ENCODE measurements at regions not wholly inside any gene's neighbourhood (a gene's known extent, or its start where the extent isn't known, plus 50 kb on each side); places are given as distances from the start of the nearest gene placed in this dataset.

DNA sequence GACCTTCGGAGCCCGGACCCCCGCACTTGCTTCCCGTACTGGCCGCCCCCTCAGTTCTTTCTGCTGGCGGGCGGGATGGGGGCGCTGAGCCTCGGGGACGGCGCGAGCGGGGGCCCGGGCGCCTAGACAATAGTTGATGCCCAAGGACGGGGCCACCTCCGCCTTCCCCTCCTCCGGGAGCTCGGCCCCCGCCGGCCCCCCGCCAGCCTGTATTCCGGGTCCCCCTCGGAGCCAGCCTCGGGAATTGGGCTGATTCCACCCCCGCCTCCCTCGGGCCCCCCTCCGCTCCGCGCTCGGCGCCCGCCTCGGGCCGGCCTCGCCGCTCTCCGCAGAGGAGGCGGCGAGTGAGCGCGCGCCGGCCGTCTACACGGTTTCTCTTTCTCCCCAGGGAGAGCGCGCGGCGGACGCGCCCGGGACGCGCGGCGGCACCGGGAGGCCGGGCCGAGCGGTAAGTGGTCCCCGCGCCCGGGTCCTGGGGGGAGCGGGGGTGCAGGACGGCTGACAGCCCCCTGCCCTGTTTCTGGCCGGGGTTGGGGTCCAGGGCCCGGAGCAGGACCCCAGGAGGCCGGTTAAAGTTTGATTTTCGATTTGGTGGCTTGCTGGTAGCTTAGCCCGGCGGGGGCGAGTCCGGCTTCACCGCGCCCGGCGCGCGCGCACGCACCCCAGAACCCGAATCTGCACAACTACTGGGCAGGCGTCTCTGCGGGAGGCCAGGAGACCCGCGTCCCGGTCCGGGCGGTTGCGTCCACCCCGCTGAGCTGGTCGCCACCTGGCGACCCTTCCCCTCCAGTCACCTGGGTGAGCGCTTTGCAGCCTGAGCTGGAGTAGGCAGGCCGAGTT is 413.7 kb downstream of the PCNX1 start:
- TF ChIP-seq, protein P1, sequence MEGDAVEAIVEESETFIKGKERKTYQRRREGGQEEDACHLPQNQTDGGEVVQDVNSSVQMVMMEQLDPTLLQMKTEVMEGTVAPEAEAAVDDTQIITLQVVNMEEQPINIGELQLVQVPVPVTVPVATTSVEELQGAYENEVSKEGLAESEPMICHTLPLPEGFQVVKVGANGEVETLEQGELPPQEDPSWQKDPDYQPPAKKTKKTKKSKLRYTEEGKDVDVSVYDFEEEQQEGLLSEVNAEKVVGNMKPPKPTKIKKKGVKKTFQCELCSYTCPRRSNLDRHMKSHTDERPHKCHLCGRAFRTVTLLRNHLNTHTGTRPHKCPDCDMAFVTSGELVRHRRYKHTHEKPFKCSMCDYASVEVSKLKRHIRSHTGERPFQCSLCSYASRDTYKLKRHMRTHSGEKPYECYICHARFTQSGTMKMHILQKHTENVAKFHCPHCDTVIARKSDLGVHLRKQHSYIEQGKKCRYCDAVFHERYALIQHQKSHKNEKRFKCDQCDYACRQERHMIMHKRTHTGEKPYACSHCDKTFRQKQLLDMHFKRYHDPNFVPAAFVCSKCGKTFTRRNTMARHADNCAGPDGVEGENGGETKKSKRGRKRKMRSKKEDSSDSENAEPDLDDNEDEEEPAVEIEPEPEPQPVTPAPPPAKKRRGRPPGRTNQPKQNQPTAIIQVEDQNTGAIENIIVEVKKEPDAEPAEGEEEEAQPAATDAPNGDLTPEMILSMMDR (IDR thresholded peaks at IDR 0.05; ENCODE audit: insufficient read depth, low read depth, low read length, missing control alignments): no peak
- H3K4me3 ChIP-seq (ENCODE audit: low read depth, low read length): peak overlapping the region; percentile 87
- DNase-seq (ENCODE audit: low read depth): peak; percentile 80

GRCh38 chr14:71321574-71322315 is 414.5 kb downstream of the PCNX1 start:
- TF ChIP-seq, protein P1 (IDR thresholded peaks at IDR 0.05; ENCODE audit: insufficient read depth, low read depth, low read length, missing control alignments): no peak
- DNase-seq (ENCODE audit: low read depth): peak; percentile 39

DNA sequence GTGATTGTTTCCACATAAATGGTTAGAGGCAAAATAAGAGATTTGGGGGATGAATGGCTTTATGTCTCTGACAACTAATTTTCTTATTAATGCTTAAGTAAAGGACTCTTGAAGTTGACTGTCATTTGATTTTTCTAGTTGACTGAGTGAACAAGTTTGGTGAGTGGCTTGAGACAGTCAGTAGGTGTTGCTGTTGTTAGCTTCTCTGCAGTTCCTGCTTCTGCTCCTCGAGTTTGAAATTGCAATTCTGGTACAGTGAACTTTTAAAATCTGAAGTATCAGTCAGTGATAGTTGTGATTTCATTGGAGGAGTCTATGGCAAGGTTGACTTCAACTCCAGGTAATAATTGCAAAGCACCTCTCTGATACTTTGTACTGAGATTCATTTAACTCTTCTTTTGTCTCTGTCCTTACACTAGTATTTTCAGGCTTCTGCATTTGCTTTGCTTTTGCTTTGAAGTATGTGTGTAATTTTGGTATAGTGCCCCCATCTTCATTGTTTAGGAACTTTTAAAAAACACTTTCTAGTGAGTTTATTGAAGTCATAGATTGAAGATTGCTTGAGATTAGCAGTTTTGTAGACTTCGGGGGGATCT is 415.5 kb downstream of the PCNX1 start:
- DNase-seq (ENCODE audit: low read depth): peak; percentile 83
- H3K4me3 ChIP-seq (ENCODE audit: low read depth, low read length): peak overlapping the region; percentile 87
- TF ChIP-seq, protein P1 (IDR thresholded peaks at IDR 0.05; ENCODE audit: insufficient read depth, low read depth, low read length, missing control alignments): peak; percentile 71

More at GRCh38 chr14:71321574-71322315, 414.5 kb downstream of the PCNX1 start:
- peak overlapping the region; percentile 87 for H3K4me3 ChIP-seq (ENCODE audit: low read depth, low read length)

- DNase-seq (ENCODE audit: low read depth): peak; percentile 90
- TF ChIP-seq, protein P1 (IDR thresholded peaks at IDR 0.05; ENCODE audit: insufficient read depth, low read depth, low read length, missing control alignments): no peak
- peak overlapping the region; percentile 87 for H3K4me3 ChIP-seq (ENCODE audit: low read depth, low read length)
Measured at GRCh38 chr14:71324767-71325272, 417.6 kb downstream of the PCNX1 start.

DNA sequence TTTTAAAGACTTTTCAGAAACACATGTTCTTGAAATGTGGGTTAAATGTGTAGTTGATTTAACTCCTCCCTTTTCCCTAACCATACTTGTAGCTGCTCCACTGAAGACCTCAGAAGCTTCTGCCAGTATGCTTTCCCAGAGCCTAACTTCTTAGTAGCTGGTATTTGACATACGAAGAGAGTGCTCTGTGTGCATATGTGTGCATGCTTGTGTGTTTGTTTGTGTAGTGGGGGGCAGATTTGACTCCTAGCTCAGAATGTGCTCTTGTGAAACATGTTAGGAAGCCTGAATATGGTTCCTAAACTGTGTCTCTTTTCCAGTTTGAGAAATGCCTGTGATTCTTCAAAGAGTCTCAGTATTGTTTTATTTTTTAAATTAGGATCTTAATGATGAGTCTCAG is 420.4 kb downstream of the PCNX1 start:
- TF ChIP-seq, protein P1 (IDR thresholded peaks at IDR 0.05; ENCODE audit: insufficient read depth, low read depth, low read length, missing control alignments): no peak
- DNase-seq (ENCODE audit: low read depth): peak; percentile 37
- H3K4me3 ChIP-seq (ENCODE audit: low read depth, low read length): no peak overlapping the region

DNA sequence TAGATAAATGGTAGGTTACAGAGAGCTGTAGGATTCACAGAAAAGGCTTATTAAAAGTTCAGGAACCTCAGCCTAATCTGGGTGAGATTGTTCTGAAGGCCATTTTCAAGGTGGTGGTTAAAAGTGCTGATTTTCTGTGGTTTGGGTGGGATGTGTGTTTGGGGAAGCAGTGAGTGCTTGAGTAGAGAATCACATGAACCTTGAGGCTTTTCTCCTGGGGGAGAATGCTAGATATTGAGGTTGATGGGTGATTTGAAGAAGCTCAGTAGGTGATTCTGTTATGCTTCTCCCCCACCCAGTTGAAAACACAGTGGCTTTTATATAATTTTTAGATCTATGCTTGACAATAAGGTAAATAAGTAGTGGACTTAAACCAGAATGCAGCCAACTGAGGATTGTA is 420.9 kb downstream of the PCNX1 start:
- peak; percentile 81 for DNase-seq (ENCODE audit: low read depth)
- no peak overlapping the region for H3K4me3 ChIP-seq (ENCODE audit: low read depth, low read length)
- TF ChIP-seq, protein P1 (IDR thresholded peaks at IDR 0.05; ENCODE audit: insufficient read depth, low read depth, low read length, missing control alignments): no peak
